ENCODE measurements at regions not wholly inside any gene's neighbourhood (a gene's known extent, or its start where the extent isn't known, plus 50 kb on each side); places are given as distances from the start of the nearest gene placed in this dataset.

DNA sequence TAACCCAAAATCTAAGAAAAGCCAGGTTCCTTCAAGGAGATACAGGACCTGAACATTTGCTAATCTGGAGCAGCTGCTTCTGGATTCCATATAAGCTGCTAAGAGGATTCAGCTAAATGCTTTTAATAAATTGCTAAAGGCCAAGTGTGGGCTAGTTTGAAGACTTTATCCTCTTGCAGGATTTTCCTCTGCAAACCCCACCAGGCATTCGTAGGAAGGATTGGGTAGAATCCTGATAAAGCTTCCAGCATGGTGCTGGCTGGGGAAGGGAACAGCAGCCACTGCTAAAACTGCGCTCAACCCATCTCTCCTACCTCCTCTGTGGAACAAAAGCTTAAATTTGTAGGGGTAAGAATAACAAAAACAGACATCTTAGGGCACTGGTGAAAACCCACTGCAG lies 61.3 kb upstream of the TAB3 start:
- DNase-seq: no peak

DNA sequence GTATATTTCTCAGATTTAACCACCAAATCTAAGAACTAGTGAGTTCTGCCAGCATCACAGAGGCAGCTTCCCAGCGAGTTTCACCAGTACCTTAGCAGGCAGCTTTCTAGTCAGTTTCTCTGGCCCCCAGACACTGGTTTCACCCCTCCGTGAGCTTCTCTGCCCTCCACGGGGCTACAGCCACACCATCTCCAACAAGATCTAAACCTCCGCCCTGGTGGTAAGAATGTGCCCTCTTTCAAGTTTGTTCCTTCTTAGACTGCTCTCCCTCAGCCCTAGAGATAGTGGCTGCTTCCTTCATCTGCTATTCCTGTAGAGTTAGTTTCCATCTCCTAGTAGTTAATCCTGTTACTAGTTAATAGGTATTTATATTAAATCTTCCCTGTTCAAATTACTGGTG lies 60.5 kb upstream of the TAB3 start:
- no peak for DNase-seq

DNA sequence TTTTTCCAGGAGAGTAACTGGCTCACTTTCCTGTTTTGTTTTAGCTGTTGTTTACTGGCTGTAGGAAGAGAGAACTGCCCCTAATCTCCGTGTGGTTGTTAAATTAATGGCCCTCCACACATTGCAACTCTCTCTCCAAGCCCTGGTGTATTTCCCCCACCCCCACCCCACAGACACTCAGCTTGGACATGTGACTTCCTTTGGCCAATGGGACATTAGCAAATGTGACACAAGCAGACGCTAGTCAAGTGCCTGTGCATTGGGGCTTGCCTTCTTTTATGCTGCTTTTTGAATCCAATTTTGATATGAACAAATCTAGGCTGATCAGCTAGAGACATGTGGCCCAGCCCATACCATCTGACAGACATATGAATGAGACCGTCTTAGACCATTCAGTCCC lies 59.6 kb upstream of the TAB3 start:
- no peak for DNase-seq

DNA sequence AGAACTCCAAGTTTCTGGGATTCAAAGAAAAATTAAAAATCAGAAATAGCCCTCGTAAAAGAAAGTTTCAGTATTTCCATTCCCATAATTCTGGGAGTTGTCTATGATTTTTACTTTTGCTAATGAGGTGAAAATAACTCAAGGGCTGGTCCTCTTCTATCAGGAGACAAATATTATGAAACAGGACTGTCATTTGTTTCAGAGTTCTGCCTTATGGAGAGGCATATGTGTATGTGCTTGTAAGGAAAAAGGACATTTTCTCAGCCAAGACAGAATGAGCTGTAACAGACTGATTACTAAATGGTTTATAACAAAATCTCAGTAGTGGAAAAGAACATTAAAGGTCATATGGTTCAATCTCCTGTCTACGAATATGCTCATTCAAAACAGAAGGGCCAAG lies 59.0 kb upstream of the TAB3 start:
- no peak for DNase-seq

DNA sequence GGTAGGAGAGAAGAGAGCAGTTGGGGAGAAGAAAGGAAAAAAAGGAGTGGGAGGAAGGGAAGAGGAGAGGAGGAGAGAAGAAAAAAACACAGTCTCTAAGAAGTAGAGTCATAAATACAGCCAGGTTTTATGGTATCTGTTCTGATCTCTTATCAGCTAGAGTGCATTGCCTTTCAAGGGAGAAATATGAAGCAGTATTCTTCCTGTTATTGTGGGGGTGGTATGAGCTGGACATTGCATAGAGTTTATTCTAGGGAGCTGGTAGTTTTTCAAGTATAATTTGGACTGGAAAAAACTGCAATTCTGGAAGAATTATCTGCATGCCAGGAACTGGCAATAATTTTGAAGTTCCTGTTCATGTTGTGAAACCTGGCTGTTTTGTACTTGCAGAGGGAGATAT lies 54.9 kb upstream of the TAB3 start:
- no peak for DNase-seq

DNA sequence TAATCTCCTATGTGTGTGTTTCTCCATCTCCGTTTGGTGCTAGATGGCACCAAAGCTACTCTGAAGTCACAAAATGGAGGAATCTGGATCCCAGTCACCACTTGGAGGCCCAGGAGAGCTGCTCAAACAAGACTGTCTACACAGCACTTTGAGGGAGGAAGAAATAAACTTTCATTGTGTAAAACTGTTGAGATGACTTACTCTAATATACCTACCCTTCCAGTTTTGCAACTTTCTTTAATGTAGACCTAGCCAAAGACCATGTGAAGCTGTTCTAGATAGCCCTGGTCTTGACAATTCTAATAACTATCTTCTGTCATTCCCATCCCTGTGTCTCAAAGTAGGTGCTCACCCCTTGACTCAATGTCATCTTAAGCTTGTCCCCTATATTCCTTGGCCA lies 52.8 kb upstream of the TAB3 start:
- DNase-seq: no peak

DNA sequence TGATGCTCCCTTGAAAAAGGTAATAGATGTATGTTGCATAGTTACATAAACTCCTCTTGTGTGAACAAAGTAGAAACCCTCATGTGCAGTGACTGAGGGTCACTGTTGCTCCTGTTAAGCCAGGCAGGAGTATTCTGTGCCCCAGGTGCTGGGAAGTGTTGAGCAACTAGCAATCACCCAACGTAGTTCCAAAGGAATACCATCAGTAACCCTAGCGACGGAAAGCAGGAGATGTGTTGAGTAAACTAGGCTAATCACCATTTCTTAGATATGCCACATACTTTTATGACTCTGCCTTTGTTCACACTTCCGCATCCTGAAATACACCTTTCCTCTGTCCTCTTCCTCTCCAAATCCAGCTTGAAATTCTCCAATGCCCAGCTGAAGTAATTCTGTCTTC lies 50.9 kb upstream of the TAB3 start:
- DNase-seq: no peak
